ENCODE measurements at regions not wholly inside any gene's neighbourhood (a gene's known extent, or its start where the extent isn't known, plus 50 kb on each side); places are given as distances from the start of the nearest gene placed in this dataset.

DNA sequence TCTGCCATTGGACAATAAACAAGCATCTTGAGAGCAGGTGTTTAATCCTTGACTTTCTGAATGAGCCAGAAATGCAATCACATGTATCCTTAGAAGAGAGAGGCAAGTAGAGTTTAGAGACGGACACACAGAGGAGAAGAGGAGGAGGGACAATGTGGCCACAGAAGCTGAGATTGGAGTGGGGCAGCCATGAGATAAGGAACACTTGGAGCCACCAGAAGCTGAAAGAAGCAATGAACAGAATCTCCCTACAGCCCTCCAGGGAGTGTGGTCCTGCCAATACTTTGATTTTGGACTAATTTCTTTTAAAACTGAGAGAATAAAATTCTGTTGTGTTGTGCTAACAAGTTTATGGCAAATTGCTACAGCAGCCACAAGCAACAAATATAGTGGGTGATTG is 141.0 kb downstream of the ATP6V1G3 start:
- Mint-ChIP-seq H3K36me3 (ENCODE audit: unreplicated experiment) (no peaks in the 10 kb centered on the region), H3K4me1 (ENCODE audit: low read depth, unreplicated experiment) (no peaks in the 10 kb centered on the region)
- DNase-seq: no peak

GRCh38 chr1:198397208-198397808 is 143.2 kb downstream of the ATP6V1G3 start:
- no peak for DNase-seq
- H3K27ac Mint-ChIP-seq (ENCODE audit: unreplicated experiment): no peak overlapping the region
- H3K4me3 Mint-ChIP-seq (ENCODE audit: unreplicated experiment): no peak overlapping the region
- TF ChIP-seq, protein P1, sequence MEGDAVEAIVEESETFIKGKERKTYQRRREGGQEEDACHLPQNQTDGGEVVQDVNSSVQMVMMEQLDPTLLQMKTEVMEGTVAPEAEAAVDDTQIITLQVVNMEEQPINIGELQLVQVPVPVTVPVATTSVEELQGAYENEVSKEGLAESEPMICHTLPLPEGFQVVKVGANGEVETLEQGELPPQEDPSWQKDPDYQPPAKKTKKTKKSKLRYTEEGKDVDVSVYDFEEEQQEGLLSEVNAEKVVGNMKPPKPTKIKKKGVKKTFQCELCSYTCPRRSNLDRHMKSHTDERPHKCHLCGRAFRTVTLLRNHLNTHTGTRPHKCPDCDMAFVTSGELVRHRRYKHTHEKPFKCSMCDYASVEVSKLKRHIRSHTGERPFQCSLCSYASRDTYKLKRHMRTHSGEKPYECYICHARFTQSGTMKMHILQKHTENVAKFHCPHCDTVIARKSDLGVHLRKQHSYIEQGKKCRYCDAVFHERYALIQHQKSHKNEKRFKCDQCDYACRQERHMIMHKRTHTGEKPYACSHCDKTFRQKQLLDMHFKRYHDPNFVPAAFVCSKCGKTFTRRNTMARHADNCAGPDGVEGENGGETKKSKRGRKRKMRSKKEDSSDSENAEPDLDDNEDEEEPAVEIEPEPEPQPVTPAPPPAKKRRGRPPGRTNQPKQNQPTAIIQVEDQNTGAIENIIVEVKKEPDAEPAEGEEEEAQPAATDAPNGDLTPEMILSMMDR (IDR thresholded peaks at IDR 0.05; ENCODE audit: partially characterized antibody, unreplicated experiment): no peak
- no peaks in the 10 kb centered on the region for H3K36me3 Mint-ChIP-seq (ENCODE audit: unreplicated experiment)
- H3K27me3 Mint-ChIP-seq (ENCODE audit: unreplicated experiment): no peaks in the 10 kb centered on the region
- H3K4me1 Mint-ChIP-seq (ENCODE audit: low read depth, unreplicated experiment): no peaks in the 10 kb centered on the region
- peaks cover 2% of the 10 kb centered on the region for H3K9me3 Mint-ChIP-seq (ENCODE audit: unreplicated experiment)

More for the DNA sequence above, 141.0 kb downstream of the ATP6V1G3 start:
- H3K4me3 Mint-ChIP-seq (ENCODE audit: unreplicated experiment): no peak overlapping the region
- TF ChIP-seq, protein P1 (IDR thresholded peaks at IDR 0.05; ENCODE audit: partially characterized antibody, unreplicated experiment): no peak
- H3K27ac Mint-ChIP-seq (ENCODE audit: unreplicated experiment): no peak overlapping the region
- no peaks in the 10 kb centered on the region for H3K27me3 Mint-ChIP-seq (ENCODE audit: unreplicated experiment)
- no peaks in the 10 kb centered on the region for H3K9me3 Mint-ChIP-seq (ENCODE audit: unreplicated experiment)

DNA sequence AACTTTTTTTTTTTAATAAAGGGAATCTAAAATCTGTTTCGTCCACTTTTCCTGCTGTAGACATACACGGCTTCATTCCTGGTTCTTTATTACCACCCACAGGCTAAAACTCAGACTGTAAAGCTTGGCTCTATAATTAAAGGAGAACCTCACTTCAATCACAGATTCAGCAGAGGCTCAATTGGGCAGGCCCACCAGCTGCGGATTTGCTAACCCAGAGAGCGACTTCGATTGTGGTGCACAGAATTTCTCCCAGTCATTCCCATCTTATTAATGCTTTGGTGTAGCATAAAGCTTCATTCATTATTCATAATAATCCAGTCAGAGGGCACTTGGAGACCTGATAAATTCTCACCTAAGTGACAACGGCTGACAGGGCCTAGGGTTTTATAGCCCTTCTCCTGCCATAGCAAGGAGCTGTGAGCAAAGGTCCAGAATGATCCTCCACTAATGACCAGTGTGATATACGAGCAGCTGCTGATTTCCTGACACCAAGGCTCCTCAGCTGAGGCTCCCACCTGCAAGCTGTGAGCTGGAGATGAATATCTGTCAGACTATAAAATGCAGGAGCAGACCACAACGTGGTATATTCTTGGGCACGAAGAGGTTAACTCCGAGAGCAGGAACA is 149.0 kb downstream of the ATP6V1G3 start:
- DNase-seq: no peak

GRCh38 chr1:198387587-198387986 is 152.9 kb downstream of the ATP6V1G3 start:
- TF ChIP-seq, protein P1 (IDR thresholded peaks at IDR 0.05; ENCODE audit: partially characterized antibody, unreplicated experiment): no peak
- Mint-ChIP-seq H3K9me3 (ENCODE audit: unreplicated experiment) (no peaks in the 10 kb centered on the region), H3K36me3 (ENCODE audit: unreplicated experiment) (no peaks in the 10 kb centered on the region), H3K4me3 (ENCODE audit: unreplicated experiment) (no peak overlapping the region), H3K27me3 (ENCODE audit: unreplicated experiment) (no peaks in the 10 kb centered on the region), H3K27ac (ENCODE audit: unreplicated experiment) (no peak overlapping the region), H3K4me1 (ENCODE audit: low read depth, unreplicated experiment) (no peaks in the 10 kb centered on the region)
- DNase-seq: no peak

More for the DNA sequence above, 149.0 kb downstream of the ATP6V1G3 start:
- Mint-ChIP-seq H3K27ac (ENCODE audit: unreplicated experiment) (no peak overlapping the region), H3K4me3 (ENCODE audit: unreplicated experiment) (no peak overlapping the region), H3K4me1 (ENCODE audit: low read depth, unreplicated experiment) (no peaks in the 10 kb centered on the region), H3K36me3 (ENCODE audit: unreplicated experiment) (no peaks in the 10 kb centered on the region), H3K27me3 (ENCODE audit: unreplicated experiment) (no peaks in the 10 kb centered on the region), H3K9me3 (ENCODE audit: unreplicated experiment) (peaks cover 2% of the 10 kb centered on the region)
- TF ChIP-seq, protein P1 (IDR thresholded peaks at IDR 0.05; ENCODE audit: partially characterized antibody, unreplicated experiment): no peak

DNA sequence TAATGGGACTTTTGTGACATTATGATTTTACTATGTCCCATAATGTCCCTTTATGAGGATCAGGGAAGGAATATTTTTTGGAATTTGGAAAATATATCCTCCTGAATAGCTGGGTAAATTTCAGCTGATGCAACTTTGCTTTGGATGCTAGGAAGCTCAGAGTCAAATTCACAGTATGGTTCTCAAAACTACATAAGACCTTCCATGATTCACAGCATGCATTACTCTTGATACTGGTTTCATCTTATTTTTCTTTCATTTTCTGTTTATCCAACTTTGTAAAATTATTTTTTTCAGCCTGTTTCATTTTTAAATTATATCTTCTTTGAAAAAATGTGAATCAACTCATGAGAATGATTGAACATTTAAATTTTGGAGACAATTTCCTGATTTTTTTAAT is 160.2 kb downstream of the ATP6V1G3 start:
- H3K4me3 Mint-ChIP-seq (ENCODE audit: unreplicated experiment): no peak overlapping the region
- H3K4me1 Mint-ChIP-seq (ENCODE audit: low read depth, unreplicated experiment): no peaks in the 10 kb centered on the region

More for the DNA sequence above, 160.2 kb downstream of the ATP6V1G3 start:
- no peaks in the 10 kb centered on the region for H3K9me3 Mint-ChIP-seq (ENCODE audit: unreplicated experiment)
- DNase-seq: no peak
- TF ChIP-seq, protein P1 (IDR thresholded peaks at IDR 0.05; ENCODE audit: partially characterized antibody, unreplicated experiment): no peak
- no peaks in the 10 kb centered on the region for H3K27me3 Mint-ChIP-seq (ENCODE audit: unreplicated experiment)
- H3K36me3 Mint-ChIP-seq (ENCODE audit: unreplicated experiment): no peaks in the 10 kb centered on the region
- H3K27ac Mint-ChIP-seq (ENCODE audit: unreplicated experiment): no peak overlapping the region
